ENCODE measurements at regions not wholly inside any gene's neighbourhood (a gene's known extent, or its start where the extent isn't known, plus 50 kb on each side); places are given as distances from the start of the nearest gene placed in this dataset.

DNA sequence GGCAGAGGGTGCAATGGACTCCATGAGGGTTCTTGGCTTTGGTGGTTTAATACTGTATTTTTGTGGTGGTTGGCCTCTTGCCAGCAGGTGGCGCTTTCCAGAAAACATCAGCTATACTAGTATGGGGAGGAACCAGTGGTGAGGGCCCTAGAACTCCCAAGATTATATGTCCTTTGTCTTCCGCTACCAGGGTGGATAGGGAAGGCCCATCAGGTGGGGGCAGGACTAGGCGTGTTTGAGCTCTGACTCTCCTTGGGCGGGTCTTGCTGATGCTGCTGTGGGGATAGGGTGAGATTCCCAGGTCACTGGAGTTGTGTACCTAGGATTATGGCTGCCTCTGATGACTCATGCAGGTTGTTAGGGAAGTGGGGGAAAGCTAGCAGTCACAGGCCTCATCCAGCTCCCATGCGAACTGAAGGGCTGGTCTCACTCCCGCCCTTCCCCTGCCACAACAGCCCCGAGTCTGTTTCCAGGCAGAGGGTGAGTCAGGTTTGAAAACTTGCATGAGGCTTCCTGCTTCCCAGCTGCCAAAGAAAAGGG lies 357.7 kb downstream of the OTOL1 start (continued):
- TF ChIP-seq, protein P1, sequence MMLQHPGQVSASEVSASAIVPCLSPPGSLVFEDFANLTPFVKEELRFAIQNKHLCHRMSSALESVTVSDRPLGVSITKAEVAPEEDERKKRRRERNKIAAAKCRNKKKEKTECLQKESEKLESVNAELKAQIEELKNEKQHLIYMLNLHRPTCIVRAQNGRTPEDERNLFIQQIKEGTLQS (IDR thresholded peaks at IDR 0.05; ENCODE audit: borderline replicate concordance, extremely low read depth, low read depth, low read length) = no peak
- TF ChIP-seq RBBP5 (conservative IDR thresholded peaks at IDR 0.05) = no peak

DNA sequence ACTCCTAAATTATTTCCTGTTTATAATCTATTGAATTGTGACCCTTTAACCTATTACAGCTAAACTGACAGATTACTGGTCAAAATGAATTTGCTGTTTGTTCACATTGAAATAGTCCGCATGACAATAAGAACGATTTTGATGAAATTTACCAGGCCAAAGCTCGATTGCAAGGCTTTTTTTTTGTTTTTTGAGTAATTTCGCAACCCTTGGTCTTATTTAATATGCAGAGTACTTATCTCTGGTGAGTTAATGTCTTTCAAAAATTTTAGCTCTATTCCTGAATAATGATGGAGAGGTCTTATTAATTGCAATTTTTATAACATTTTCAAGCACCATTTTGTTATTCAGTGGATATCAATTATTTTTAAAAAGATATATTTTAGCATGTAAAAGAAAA lies 362.4 kb downstream of the OTOL1 start:
- BruUV-seq (replicated peaks) = no TSS peak
- ATAC-seq (no peak), FAIRE-seq (no peak), DNase-seq (ENCODE audit: low read depth, low spot score) (no peak)
- ChIA-PET POLR2A (no interaction called here), CTCF (no interaction called here), RAD21 (ENCODE audit: unreplicated experiment) (no interaction called here), SMC1A (ENCODE audit: uncharacterized antibody, unreplicated experiment) (interaction anchor here (1.6 kb wide), 1 partner anchor 137 kb away, joined by 3 read pairs; no protein-coding TSS in a partner anchor)
- Histone ChIP-seq H3K27ac (ENCODE audit: control insufficient read depth, insufficient read depth) (no peak overlapping the region), H3K36me3 (ENCODE audit: control insufficient read depth in 2 of 2, insufficient read depth in 2 of 2, low read length in 1 of 2) (no peaks in the 10 kb centered on the region), H3K27me3 (replicated peaks in 1 of 2; ENCODE audit: control insufficient read depth in 2 of 2, insufficient read depth in 2 of 2, low read length in 1 of 2) (no peaks in the 10 kb centered on the region), H3K9me3 (replicated peaks; ENCODE audit: control insufficient read depth, insufficient read depth, low read length) (no peaks in the 10 kb centered on the region), H3K9ac (ENCODE audit: control insufficient read depth, insufficient read depth, low read length) (no peak overlapping the region), H3K4me1 (ENCODE audit: control insufficient read depth, insufficient read depth, low read length) (no peaks in the 10 kb centered on the region), H2AFZ (ENCODE audit: control insufficient read depth, low read depth, low read length) (no peak overlapping the region), H3K4me3 (no peak overlapping the region), H3K79me2 (ENCODE audit: control insufficient read depth, insufficient read depth, low read length) (no peaks in the 10 kb centered on the region), H4K20me1 (ENCODE audit: control insufficient read depth, insufficient read depth) (no peaks in the 10 kb centered on the region), H3K4me2 (ENCODE audit: control insufficient read depth, insufficient read depth) (no peak overlapping the region)
- in situ Hi-C loops (cut with MboI) (loop anchor here (25.0 kb wide), 1 partner anchor 1628 kb away; no protein-coding TSS in a partner anchor), intact Hi-C loops (cut with micrococcal nuclease; ENCODE audit: unreplicated experiment) (loop anchor here (10.0 kb wide), 2 partner anchors 1186 to 1636 kb away; no protein-coding TSS in a partner anchor)
- TF ChIP-seq LARP7 (IDR thresholded peaks at IDR 0.05) (no peak), SREBF2 (IDR thresholded peaks at IDR 0.05; ENCODE audit: low read length) (no peak), EZH2 (IDR thresholded peaks at IDR 0.05; ENCODE audit: borderline replicate concordance, control insufficient read depth, low read depth, low read length) (no peak), MEF2A (IDR thresholded peaks at IDR 0.05; ENCODE audit: insufficient read depth, low read depth, low read length) (no peak), SUZ12 (IDR thresholded peaks at IDR 0.05; ENCODE audit: unreplicated experiment) (no peak), SRF (IDR thresholded peaks at IDR 0.05; ENCODE audit: low read depth in 2 of 2, low read length in 2 of 2) (no peak), JUND (IDR thresholded peaks at IDR 0.05; ENCODE audit: low read depth, low read length) (no peak), PAX8 (IDR thresholded peaks at IDR 0.05) (no peak), TARDBP (IDR thresholded peaks at IDR 0.05; ENCODE audit: borderline replicate concordance) (no peak), HDGF (IDR thresholded peaks at IDR 0.05) (no peak), ZSCAN29 (IDR thresholded peaks at IDR 0.05) (no peak), BCL11A (IDR thresholded peaks at IDR 0.05; ENCODE audit: low read depth, low read length) (no peak), GABPA (IDR thresholded peaks at IDR 0.05; ENCODE audit: low read depth) (no peak)
- TF ChIP-seq, protein P2, sequence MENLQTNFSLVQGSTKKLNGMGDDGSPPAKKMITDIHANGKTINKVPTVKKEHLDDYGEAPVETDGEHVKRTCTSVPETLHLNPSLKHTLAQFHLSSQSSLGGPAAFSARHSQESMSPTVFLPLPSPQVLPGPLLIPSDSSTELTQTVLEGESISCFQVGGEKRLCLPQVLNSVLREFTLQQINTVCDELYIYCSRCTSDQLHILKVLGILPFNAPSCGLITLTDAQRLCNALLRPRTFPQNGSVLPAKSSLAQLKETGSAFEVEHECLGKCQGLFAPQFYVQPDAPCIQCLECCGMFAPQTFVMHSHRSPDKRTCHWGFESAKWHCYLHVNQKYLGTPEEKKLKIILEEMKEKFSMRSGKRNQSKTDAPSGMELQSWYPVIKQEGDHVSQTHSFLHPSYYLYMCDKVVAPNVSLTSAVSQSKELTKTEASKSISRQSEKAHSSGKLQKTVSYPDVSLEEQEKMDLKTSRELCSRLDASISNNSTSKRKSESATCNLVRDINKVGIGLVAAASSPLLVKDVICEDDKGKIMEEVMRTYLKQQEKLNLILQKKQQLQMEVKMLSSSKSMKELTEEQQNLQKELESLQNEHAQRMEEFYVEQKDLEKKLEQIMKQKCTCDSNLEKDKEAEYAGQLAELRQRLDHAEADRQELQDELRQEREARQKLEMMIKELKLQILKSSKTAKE (IDR thresholded peaks at IDR 0.05; ENCODE audit: low read depth, poor library complexity, severe bottlenecking) = no peak
- TF ChIP-seq, protein P3, sequence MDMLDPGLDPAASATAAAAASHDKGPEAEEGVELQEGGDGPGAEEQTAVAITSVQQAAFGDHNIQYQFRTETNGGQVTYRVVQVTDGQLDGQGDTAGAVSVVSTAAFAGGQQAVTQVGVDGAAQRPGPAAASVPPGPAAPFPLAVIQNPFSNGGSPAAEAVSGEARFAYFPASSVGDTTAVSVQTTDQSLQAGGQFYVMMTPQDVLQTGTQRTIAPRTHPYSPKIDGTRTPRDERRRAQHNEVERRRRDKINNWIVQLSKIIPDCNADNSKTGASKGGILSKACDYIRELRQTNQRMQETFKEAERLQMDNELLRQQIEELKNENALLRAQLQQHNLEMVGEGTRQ (IDR thresholded peaks at IDR 0.05; ENCODE audit: borderline replicate concordance, low read depth, low read length) = no peak
- WGBS (ENCODE audit: insufficient coverage, insufficient replicate concordance, low lambda C conversion rate, missing lambda C conversion rate) = 33% methylated on average over 4 of the region's 4 CpGs
